ENCODE measurements at regions not wholly inside any gene's neighbourhood (a gene's known extent, or its start where the extent isn't known, plus 50 kb on each side); places are given as distances from the start of the nearest gene placed in this dataset.

GRCh38 chr11:104661471-104661870 lies 236.8 kb downstream of the CASP12 start:
- TF ChIP-seq POLR2AphosphoS5 (IDR thresholded peaks at IDR 0.05) (no peak), POLR2A (IDR thresholded peaks at IDR 0.05; ENCODE audit: low read depth) (no peak)

Measured in esophagus muscularis mucosa (tissue), 2 donors.